ENCODE measurements at regions not wholly inside any gene's neighbourhood (a gene's known extent, or its start where the extent isn't known, plus 50 kb on each side); places are given as distances from the start of the nearest gene placed in this dataset.

DNA sequence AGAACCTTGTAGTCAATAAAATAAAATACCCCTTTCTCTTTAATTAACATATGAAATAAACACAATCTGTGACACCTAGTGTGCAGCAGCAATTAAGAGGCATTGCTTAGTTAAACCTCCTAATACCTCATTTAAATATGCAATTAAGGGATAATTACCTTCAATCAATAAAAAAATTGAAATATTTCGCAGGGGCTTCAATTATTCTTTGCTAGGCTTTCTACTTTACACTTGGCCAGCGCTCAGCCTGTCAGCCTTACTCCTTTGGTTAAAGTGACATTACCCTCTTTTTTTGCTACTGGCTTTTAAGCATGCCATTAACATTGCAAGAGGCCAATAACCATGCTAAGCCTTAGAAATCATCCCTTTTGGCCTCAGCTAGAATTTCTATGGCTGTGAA is 327.5 kb upstream of the ZNF521 start:
- DNase-seq (ENCODE audit: low spot score in 2 of 2) (no peak), ATAC-seq (replicated peaks; ENCODE audit: extremely low read depth, poor library complexity, severe bottlenecking) (no peak)
- Mint-ChIP-seq H3K4me3 (no peak overlapping the region), H3K4me1 (no peaks in the 10 kb centered on the region), H3K27ac (ENCODE audit: low read depth) (no peak overlapping the region), H3K27me3 (no peaks in the 10 kb centered on the region), H3K9me3 (no peaks in the 10 kb centered on the region), H3K36me3 (ENCODE audit: insufficient read depth) (no peaks in the 10 kb centered on the region)

DNA sequence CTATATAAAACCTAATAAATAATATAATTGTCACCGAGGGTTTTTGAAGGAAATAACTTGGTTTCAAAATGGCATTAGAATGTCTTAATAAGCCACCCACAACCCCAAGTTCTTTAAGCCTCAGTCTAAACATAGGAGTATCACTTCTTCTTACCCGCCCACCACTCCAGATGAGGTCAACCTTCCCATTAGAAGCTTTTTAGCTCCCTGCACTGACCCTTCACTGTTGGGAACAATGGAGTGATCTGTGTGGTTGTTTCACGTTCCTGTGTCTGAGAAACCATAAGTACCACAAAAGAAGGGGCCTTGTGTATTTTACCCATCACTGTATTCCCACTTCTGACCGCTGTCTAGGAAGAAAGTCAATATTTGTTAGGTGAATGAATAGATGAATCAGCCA is 326.3 kb upstream of the ZNF521 start:
- H3K4me3 Mint-ChIP-seq = no peak overlapping the region
- ATAC-seq (replicated peaks; ENCODE audit: extremely low read depth, poor library complexity, severe bottlenecking) (no peak), DNase-seq (ENCODE audit: low spot score in 2 of 2) (no peak)
- no peaks in the 10 kb centered on the region for H3K36me3 Mint-ChIP-seq (ENCODE audit: insufficient read depth)
- H3K9me3 Mint-ChIP-seq = peaks cover 5% of the 10 kb centered on the region
- H3K4me1 Mint-ChIP-seq = no peaks in the 10 kb centered on the region
- no peak overlapping the region for H3K27ac Mint-ChIP-seq (ENCODE audit: low read depth)
- H3K27me3 Mint-ChIP-seq = no peaks in the 10 kb centered on the region

DNA sequence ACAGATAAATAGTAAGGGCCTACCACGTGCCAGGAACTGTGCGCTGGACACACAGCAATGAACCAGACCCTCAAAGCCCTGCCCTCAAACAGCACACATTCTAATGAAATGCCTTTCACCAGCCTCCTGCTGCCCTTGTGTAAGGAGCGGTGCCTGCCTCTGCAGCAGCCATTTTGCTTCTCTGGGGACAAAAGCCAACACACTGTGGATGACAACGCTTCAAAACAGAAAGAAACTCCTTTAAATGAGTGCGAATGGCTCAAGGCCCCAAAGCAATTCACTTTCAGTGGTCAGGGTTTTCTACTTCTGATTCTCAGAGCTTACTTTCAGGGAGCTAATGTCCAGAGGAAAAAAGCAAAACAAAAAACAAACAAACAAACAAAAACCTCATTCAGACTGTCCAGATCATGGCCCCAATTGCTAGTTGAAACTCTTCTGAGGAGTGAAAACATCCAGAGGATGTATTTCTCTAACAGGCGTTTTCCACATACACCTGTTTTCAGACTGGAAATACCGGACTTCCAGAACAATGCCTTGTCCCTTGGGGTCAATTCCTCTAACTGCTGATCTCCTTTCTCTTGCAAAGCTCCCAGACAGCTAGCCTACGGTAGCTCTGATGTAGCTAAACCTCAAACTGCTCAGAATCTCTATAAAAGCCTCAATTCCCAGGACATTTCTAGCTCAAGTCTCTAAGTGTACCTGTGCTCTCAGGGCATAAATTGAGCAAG is 323.3 kb upstream of the ZNF521 start:
- DNase-seq (ENCODE audit: low spot score in 2 of 2) (no peak), ATAC-seq (replicated peaks; ENCODE audit: extremely low read depth, poor library complexity, severe bottlenecking) (no peak)
- Mint-ChIP-seq H3K36me3 (ENCODE audit: insufficient read depth) (no peaks in the 10 kb centered on the region), H3K4me1 (no peaks in the 10 kb centered on the region), H3K9me3 (peaks cover 5% of the 10 kb centered on the region), H3K27me3 (no peaks in the 10 kb centered on the region), H3K4me3 (no peak overlapping the region), H3K27ac (ENCODE audit: low read depth) (no peak overlapping the region)

DNA sequence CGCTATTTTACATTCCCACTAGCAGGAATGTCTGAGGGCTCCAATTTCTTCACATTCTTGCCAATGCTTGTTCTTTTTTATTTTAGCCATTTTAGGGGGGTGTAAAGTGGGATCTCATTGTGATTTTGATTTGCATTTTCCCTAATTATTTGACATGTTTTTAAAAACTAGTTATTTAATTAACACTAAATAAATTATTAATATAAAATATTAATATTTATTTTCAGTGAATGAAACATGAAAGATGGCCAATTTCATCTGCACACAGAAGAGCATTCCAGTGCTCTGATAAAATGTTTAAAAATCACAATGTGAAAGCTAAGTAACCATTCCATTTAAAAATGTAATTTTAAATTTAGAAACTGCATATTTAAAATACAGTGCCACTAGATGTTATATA is 322.2 kb upstream of the ZNF521 start:
- Mint-ChIP-seq H3K9me3 (peaks cover 5% of the 10 kb centered on the region), H3K27me3 (no peaks in the 10 kb centered on the region), H3K27ac (ENCODE audit: low read depth) (no peak overlapping the region), H3K4me1 (no peaks in the 10 kb centered on the region), H3K4me3 (no peak overlapping the region), H3K36me3 (ENCODE audit: insufficient read depth) (no peaks in the 10 kb centered on the region)
- ATAC-seq (replicated peaks; ENCODE audit: extremely low read depth, poor library complexity, severe bottlenecking) (no peak), DNase-seq (ENCODE audit: low spot score in 2 of 2) (no peak)

DNA sequence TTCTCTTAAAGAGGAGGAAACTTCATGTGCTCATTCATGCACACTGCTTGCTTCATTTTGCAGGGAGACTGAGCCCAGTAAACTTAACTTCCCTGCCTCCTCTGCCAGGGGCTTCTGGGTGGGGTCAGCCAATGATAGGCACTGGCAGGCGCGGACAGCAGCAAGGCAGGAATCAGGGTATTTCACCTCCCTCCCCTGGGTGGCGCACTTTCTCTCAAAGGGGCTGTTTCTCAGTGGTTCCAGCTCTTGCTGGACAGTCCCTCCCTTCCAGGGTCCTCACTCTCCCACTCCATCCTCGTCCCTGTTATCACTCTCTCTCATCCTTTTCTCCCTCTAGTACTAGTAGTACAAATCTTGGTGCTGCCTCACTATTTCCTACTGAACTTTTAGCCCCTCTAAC is 320.5 kb upstream of the ZNF521 start:
- no peak for DNase-seq (ENCODE audit: low spot score in 2 of 2)
- Mint-ChIP-seq H3K27me3 (peaks cover under 1% of the 10 kb centered on the region), H3K27ac (ENCODE audit: low read depth) (no peak overlapping the region), H3K36me3 (ENCODE audit: insufficient read depth) (no peaks in the 10 kb centered on the region), H3K9me3 (peaks cover 5% of the 10 kb centered on the region), H3K4me1 (no peaks in the 10 kb centered on the region), H3K4me3 (no peak overlapping the region)
- no peak for ATAC-seq (replicated peaks; ENCODE audit: extremely low read depth, poor library complexity, severe bottlenecking)

DNA sequence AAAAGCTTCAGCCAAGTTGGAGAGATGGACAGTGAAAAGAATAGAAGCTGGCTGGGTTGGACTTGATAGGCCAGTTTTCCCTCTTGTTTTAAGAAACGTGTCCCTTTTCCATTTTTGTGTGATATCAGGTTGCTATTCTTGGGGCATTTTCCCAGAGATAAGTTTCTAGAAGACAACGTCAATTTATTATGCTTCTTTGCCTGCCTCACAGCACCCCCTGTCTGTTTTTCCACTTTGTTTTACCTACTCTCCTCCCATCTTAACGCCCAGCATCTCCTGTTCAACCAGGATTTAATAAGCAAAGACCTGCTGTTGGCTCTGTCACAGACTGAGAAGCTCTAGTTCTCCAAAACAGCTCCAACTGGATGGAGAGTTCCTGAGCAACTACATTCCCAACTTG is 317.8 kb upstream of the ZNF521 start:
- Mint-ChIP-seq H3K36me3 (ENCODE audit: insufficient read depth) (no peaks in the 10 kb centered on the region), H3K27ac (ENCODE audit: low read depth) (no peak overlapping the region), H3K9me3 (peaks cover 5% of the 10 kb centered on the region), H3K4me3 (no peak overlapping the region), H3K27me3 (peaks cover 7% of the 10 kb centered on the region), H3K4me1 (no peaks in the 10 kb centered on the region)
- no peak for ATAC-seq (replicated peaks; ENCODE audit: extremely low read depth, poor library complexity, severe bottlenecking)
- no peak for DNase-seq (ENCODE audit: low spot score in 2 of 2)

DNA sequence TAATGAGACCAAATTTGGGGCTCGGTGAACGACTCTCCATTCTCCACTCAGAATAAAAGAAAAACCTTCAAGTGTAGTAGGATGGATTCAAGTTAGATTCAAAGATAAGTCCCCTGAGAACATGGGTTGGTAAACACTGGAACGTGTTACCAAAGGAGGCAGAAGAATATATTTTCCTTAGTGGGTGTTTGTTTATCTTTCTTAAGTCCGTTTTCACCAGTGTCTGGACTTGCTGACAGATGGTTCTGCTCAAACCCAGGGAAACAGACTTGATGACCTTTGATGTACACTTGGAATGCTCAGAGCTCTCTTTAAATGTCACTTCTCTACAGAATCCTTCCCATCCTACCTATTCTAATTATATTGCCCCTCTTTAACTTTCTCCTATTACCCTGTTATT is 310.3 kb upstream of the ZNF521 start:
- H3K27ac Mint-ChIP-seq (ENCODE audit: low read depth) = no peak overlapping the region
- H3K4me3 Mint-ChIP-seq = no peak overlapping the region
- H3K9me3 Mint-ChIP-seq = no peaks in the 10 kb centered on the region
- no peaks in the 10 kb centered on the region for H3K4me1 Mint-ChIP-seq
- peaks cover 4% of the 10 kb centered on the region for H3K27me3 Mint-ChIP-seq
- DNase-seq (ENCODE audit: low spot score in 2 of 2) = no peak
- H3K36me3 Mint-ChIP-seq (ENCODE audit: insufficient read depth) = no peaks in the 10 kb centered on the region
- ATAC-seq (replicated peaks; ENCODE audit: extremely low read depth, poor library complexity, severe bottlenecking) = no peak

DNA sequence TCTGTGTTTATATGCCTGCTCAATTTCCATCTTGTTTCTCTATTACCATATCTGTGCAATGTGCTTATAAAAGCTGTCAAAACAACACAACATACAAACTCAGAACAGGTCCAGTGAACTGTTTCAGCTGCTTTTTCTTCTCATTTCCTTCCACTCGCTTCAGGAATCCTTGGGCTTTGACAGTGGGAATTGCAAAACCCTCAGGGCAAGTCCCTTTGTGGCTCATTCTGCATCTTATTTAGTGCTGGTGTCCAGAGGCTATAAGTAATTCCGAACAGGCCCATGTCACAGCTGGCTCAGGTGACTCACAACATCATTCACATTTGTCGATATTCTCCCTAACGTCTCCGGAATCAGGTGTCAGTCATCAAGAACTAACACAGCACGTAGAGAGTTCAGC is 309.9 kb upstream of the ZNF521 start:
- DNase-seq (ENCODE audit: low spot score in 2 of 2) = no peak
- Mint-ChIP-seq H3K27ac (ENCODE audit: low read depth) (no peak overlapping the region), H3K9me3 (no peaks in the 10 kb centered on the region), H3K36me3 (ENCODE audit: insufficient read depth) (no peaks in the 10 kb centered on the region), H3K27me3 (no peaks in the 10 kb centered on the region), H3K4me3 (no peak overlapping the region), H3K4me1 (no peaks in the 10 kb centered on the region)
- no peak for ATAC-seq (replicated peaks; ENCODE audit: extremely low read depth, poor library complexity, severe bottlenecking)

DNA sequence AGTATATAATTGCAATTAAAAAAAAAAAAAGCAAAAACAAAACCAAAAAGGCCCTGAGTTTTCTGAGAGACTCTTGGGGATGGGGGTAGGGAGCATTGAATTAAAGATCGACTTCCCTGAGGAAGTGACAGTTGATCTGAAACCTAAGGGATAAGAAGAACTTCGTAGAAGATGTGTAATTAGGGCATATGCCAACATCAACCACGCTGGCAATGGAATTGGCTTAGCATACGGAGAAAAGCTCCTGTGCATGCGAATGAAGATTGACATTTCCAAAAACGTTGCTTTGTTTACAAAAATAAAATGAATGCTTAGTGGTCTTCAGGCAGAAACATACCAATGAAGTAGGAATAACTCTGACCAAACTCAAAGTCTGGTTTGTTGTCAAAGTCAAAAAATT is 307.6 kb upstream of the ZNF521 start:
- Mint-ChIP-seq H3K36me3 (ENCODE audit: insufficient read depth) (no peaks in the 10 kb centered on the region), H3K4me3 (no peak overlapping the region), H3K4me1 (no peaks in the 10 kb centered on the region), H3K27ac (ENCODE audit: low read depth) (no peak overlapping the region), H3K9me3 (no peaks in the 10 kb centered on the region), H3K27me3 (peaks cover 9% of the 10 kb centered on the region)
- no peak for ATAC-seq (replicated peaks; ENCODE audit: extremely low read depth, poor library complexity, severe bottlenecking)
- DNase-seq (ENCODE audit: low spot score in 2 of 2) = no peak

DNA sequence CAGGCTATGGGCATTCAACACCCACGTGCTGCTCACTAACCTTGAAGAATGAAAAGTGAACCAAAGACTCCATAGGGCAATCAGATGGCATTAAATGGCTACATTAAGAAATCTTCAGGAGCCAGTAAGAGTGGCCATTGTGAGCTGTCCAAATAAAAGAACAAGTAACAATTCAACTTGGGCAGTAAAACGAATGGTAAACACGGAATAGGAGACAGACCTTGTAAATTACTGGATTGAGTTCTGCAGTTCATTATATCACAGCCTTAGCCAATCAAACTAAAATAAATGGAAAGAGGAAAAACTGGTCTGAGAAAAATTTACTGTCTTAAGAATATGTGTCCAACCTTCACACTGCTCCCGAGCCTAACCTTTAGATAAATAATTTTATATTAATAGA is 306.5 kb upstream of the ZNF521 start:
- ATAC-seq (replicated peaks; ENCODE audit: extremely low read depth, poor library complexity, severe bottlenecking) = no peak
- H3K9me3 Mint-ChIP-seq = no peaks in the 10 kb centered on the region

DNA sequence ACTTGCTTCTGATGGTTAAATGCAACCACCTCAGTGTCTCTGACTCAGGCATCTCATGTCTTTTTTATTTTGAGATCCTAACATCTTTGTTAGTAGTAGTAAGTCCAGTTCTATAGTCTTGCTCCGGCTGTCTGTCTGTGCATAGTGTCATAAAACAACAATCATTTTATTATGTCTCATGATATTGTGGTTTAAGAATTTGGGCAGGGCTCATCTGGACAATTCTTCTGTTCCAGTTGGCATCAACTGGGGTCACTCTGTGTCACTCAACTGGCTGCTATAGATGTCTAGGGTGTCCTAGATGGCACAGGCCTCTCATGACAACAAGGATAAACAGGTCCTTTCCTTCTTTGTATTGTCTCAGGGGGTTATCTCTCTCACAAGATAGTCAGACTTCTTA is 299.6 kb upstream of the ZNF521 start:
- H3K4me1 Mint-ChIP-seq = no peaks in the 10 kb centered on the region
- no peak overlapping the region for H3K4me3 Mint-ChIP-seq
- DNase-seq (ENCODE audit: low spot score in 2 of 2) (no peak), ATAC-seq (replicated peaks; ENCODE audit: extremely low read depth, poor library complexity, severe bottlenecking) (no peak)
- H3K9me3 Mint-ChIP-seq = no peaks in the 10 kb centered on the region
- H3K27ac Mint-ChIP-seq (ENCODE audit: low read depth) = no peak overlapping the region
- H3K36me3 Mint-ChIP-seq (ENCODE audit: insufficient read depth) = no peaks in the 10 kb centered on the region
- peaks cover 14% of the 10 kb centered on the region for H3K27me3 Mint-ChIP-seq

More for the DNA sequence above, 306.5 kb upstream of the ZNF521 start:
- Mint-ChIP-seq H3K36me3 (ENCODE audit: insufficient read depth) (no peaks in the 10 kb centered on the region), H3K27me3 (peaks cover 14% of the 10 kb centered on the region), H3K4me1 (no peaks in the 10 kb centered on the region), H3K4me3 (no peak overlapping the region), H3K27ac (ENCODE audit: low read depth) (no peak overlapping the region)
- DNase-seq (ENCODE audit: low spot score in 2 of 2) = no peak

DNA sequence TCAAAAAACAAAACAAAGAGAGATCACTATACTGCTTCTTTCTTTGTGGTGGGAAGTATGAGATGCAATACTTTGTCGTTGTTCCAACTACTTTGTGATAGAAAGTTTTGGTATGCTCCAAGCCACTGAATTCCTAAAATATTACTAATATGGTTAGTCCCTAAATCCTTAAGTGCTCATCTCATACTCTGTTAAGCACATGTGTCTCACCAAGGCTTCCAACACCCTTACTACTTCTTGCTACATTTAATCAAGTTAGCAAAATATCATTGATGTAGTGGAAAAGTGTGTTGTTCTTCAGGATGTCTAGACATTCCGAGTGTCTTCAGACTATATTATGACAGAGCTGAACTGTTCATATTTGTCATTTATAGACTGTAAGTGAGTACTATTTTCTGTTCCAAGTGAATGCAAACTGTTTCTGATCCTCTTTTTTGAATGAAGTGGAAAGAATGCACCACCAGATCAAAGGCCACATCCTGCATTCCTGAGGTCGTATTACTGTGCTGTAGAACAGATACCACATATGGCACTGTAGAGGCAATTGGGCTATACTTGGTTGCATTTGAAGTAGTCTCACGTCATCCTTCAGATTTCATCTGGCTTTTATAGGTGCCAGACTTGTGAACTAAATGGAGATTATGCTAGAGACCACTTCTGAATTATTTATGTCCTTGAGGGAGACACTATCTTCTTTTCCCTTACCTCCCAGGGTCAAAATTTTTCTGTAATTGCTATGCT is 298.4 kb upstream of the ZNF521 start:
- H3K36me3 Mint-ChIP-seq (ENCODE audit: insufficient read depth) = no peaks in the 10 kb centered on the region
- H3K27me3 Mint-ChIP-seq = peaks cover 13% of the 10 kb centered on the region
- H3K4me1 Mint-ChIP-seq = no peaks in the 10 kb centered on the region
- peaks cover 7% of the 10 kb centered on the region for H3K9me3 Mint-ChIP-seq
- H3K27ac Mint-ChIP-seq (ENCODE audit: low read depth) = no peak overlapping the region
- ATAC-seq (replicated peaks; ENCODE audit: extremely low read depth, poor library complexity, severe bottlenecking) (no peak), DNase-seq (ENCODE audit: low spot score in 2 of 2) (no peak)
- H3K4me3 Mint-ChIP-seq = no peak overlapping the region

DNA sequence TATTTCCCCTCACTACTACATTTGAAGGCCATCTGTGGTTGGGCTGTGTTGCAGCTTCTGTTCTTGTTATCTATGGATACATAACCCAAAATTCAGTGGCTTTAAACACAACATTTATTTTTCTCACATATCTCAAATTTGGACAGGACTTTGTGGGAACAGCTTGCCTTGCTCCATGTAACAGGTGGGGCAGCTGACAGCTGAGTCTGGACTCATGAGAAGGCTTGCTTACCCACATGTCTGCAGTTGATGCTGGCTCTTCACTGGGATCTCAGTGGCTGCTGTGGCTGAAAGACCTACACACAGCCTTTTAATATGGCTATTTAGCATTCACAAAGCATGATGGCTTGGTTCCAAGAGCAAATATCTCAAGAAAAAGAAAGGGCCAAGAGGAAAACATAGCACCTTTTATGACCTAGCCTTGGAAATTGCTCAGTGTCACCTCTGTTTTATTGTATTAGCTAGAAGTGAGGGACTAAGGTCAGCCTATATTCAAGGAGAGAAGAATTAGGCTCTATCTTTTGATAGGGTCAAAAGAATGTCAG is 296.8 kb upstream of the ZNF521 start:
- peaks cover 7% of the 10 kb centered on the region for H3K9me3 Mint-ChIP-seq
- DNase-seq (ENCODE audit: low spot score in 2 of 2) = no peak
- no peaks in the 10 kb centered on the region for H3K36me3 Mint-ChIP-seq (ENCODE audit: insufficient read depth)
- H3K27me3 Mint-ChIP-seq = no peaks in the 10 kb centered on the region
- H3K4me3 Mint-ChIP-seq = no peak overlapping the region
- H3K4me1 Mint-ChIP-seq = no peaks in the 10 kb centered on the region
- ATAC-seq (replicated peaks; ENCODE audit: extremely low read depth, poor library complexity, severe bottlenecking) = no peak
- H3K27ac Mint-ChIP-seq (ENCODE audit: low read depth) = no peak overlapping the region
